ENCODE measurements at regions not wholly inside any gene's neighbourhood (a gene's known extent, or its start where the extent isn't known, plus 50 kb on each side); places are given as distances from the start of the nearest gene placed in this dataset.
A peak's percentile ranks its signal among the peaks of the same experiment; 100 is the strongest.

DNA sequence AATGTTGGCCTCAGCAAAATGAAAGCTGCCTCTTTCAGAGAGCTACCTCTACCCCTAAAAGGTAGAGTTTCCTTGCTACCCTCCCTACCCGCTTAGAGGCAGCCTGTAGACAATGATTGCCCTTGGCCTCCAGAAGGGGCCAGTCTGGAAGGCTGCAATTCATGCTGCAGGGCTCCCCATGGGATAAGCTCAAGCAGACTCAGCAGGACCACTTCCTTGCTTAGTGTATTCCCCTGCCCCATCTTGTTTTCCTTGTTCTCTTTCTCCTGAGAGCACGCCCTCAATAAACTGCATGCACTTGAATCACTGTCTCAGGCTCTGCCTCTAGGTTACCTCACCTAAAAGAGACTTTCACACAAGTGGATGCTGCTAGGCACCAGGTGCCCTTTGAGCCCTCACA lies 134.0 kb upstream of the CTNNB1 start:
- in situ Hi-C loops (cut with MboI; ENCODE audit: low sequenced_read_pairs in 4 of 4): no loop called here
- no peaks in the 10 kb centered on the region for H3K4me1 ChIP-seq
- H3K27me3 ChIP-seq: peaks cover 0 to 2% (median 0%) of the 10 kb centered on the region in 3 donors
- TF ChIP-seq, protein P1, sequence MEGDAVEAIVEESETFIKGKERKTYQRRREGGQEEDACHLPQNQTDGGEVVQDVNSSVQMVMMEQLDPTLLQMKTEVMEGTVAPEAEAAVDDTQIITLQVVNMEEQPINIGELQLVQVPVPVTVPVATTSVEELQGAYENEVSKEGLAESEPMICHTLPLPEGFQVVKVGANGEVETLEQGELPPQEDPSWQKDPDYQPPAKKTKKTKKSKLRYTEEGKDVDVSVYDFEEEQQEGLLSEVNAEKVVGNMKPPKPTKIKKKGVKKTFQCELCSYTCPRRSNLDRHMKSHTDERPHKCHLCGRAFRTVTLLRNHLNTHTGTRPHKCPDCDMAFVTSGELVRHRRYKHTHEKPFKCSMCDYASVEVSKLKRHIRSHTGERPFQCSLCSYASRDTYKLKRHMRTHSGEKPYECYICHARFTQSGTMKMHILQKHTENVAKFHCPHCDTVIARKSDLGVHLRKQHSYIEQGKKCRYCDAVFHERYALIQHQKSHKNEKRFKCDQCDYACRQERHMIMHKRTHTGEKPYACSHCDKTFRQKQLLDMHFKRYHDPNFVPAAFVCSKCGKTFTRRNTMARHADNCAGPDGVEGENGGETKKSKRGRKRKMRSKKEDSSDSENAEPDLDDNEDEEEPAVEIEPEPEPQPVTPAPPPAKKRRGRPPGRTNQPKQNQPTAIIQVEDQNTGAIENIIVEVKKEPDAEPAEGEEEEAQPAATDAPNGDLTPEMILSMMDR (IDR thresholded peaks at IDR 0.05 in 4 of 5, conservative IDR thresholded peaks at IDR 0.05 in 1 of 5): no peak
- no peak for TF ChIP-seq POLR2A (IDR thresholded peaks at IDR 0.05)
- H3K9me3 ChIP-seq: no peaks in the 10 kb centered on the region
- H3K4me3 ChIP-seq: no peak overlapping the region
- intact Hi-C loops (cut with DNase I; ENCODE audit: low total_unique reads): no loop called here
- H3K27ac ChIP-seq: no peak overlapping the region
- DNase-seq (no peak), ATAC-seq (no peak)
- no peaks in the 10 kb centered on the region for H3K36me3 ChIP-seq

DNA sequence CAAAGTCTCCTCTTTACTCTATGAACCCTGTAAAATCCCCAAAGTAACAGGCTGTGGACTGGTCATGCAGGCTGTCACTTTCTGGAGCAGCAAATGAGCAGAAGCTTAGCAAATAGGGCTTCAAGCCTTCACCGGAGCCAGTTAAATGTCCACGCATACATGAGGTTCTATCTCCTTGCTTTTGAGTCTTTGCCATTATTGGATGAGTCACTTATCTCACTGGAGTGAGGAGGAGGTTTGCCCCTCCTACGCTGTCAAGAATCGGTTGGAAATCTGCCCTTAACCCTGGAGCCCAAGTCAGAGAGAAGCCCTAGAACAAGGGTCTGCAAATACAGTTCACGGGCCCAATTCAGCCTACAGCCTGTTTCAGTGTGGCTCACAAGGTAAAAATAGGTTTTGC lies 126.1 kb upstream of the CTNNB1 start:
- ATAC-seq: no peak

DNA sequence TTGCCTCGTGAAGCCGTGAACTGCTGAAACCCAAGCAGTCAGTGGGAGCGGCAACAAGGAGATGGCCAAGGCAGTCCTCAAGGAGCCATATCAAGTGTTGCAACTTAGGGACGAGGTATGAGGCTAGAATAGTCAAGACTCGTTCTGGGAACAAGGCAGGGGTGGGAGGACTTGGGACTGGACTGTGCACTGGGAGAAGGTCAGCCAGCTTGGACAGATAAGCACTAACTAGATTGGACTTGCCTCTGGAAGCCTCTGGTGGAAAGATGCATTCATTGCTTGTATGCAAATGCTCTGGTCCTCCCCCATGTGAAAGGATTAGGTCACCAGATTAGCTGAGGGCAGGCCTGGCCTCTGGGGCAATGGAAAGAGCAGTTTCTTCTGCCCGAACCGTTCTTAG lies 123.3 kb upstream of the CTNNB1 start:
- TF ChIP-seq, protein P1 (IDR thresholded peaks at IDR 0.05 in 4 of 5, conservative IDR thresholded peaks at IDR 0.05 in 1 of 5): no peak
- no peak for TF ChIP-seq POLR2A (IDR thresholded peaks at IDR 0.05)
- H3K27ac ChIP-seq: no peak overlapping the region
- no peaks in the 10 kb centered on the region for H3K9me3 ChIP-seq
- no peak overlapping the region for H3K4me3 ChIP-seq
- intact Hi-C loops (cut with DNase I; ENCODE audit: low total_unique reads): no loop called here
- no peaks in the 10 kb centered on the region for H3K27me3 ChIP-seq
- no peaks in the 10 kb centered on the region for H3K4me1 ChIP-seq
- in situ Hi-C loops (cut with MboI; ENCODE audit: low sequenced_read_pairs in 4 of 4): no loop called here
- H3K36me3 ChIP-seq: no peaks in the 10 kb centered on the region
- ATAC-seq: peak; percentile 39 to 42
- peak in 1 of 2 donors; percentile 28 for DNase-seq

More for the DNA sequence above, 126.1 kb upstream of the CTNNB1 start:
- no peaks in the 10 kb centered on the region for H3K9me3 ChIP-seq
- no peak overlapping the region for H3K4me3 ChIP-seq
- peaks cover 0 to 2% (median 0%) of the 10 kb centered on the region in 3 donors for H3K27me3 ChIP-seq
- DNase-seq: no peak
- H3K27ac ChIP-seq: no peak overlapping the region
- TF ChIP-seq POLR2A (IDR thresholded peaks at IDR 0.05): no peak
- TF ChIP-seq, protein P1 (IDR thresholded peaks at IDR 0.05 in 4 of 5, conservative IDR thresholded peaks at IDR 0.05 in 1 of 5): no peak
- H3K4me1 ChIP-seq: no peaks in the 10 kb centered on the region
- in situ Hi-C loops (cut with MboI; ENCODE audit: low sequenced_read_pairs in 4 of 4): no loop called here
- H3K36me3 ChIP-seq: no peaks in the 10 kb centered on the region
- intact Hi-C loops (cut with DNase I; ENCODE audit: low total_unique reads): no loop called here

DNA sequence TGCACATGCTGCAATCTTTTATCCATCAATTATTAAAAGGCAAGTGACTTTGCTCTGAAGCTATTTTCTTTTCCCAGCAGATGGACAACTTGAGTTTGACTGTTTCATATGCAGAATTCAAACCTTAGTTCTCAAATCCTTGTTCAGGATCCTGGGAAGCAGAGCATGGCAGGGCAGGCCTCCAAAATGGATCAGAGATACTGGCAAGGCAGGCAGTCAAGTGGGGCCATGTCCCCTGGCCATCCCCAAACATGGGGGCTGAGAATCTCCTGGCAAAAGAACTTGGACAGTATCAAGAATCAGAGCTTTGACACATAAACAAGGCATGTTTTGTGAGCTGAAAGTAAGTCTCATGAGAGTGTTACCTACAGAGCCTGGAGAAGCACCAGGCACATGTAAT lies 122.9 kb upstream of the CTNNB1 start:
- Histone ChIP-seq H3K4me1 (no peaks in the 10 kb centered on the region), H3K36me3 (no peaks in the 10 kb centered on the region), H3K4me3 (no peak overlapping the region), H3K27me3 (no peaks in the 10 kb centered on the region), H3K9me3 (no peaks in the 10 kb centered on the region), H3K27ac (no peak overlapping the region)
- ATAC-seq (no peak), DNase-seq (no peak)
- in situ Hi-C loops (cut with MboI; ENCODE audit: low sequenced_read_pairs in 4 of 4): no loop called here
- intact Hi-C loops (cut with DNase I; ENCODE audit: low total_unique reads): no loop called here
- no peak for TF ChIP-seq POLR2A (IDR thresholded peaks at IDR 0.05)
- TF ChIP-seq, protein P1 (IDR thresholded peaks at IDR 0.05 in 4 of 5, conservative IDR thresholded peaks at IDR 0.05 in 1 of 5): no peak

DNA sequence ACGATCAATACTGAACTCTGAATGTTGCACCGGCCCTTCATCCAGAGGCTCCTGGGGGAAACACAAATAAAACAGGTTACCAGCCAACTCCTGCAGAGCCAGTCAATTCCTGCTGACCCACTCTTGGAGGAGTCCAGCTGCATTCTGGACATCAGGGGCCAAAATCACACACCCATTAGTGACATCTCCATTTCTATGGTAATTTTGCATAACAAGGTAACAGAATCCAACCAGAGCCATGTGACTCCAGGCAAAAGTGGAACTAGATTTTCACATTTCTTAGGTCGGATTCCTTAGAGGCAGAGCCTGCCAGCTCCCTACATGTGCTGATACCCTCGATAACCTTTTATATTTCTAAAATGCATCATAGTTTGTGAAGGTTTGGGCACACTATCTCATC lies 119.2 kb upstream of the CTNNB1 start:
- DNase-seq (no peak), ATAC-seq (no peak)
- H3K36me3 ChIP-seq: no peaks in the 10 kb centered on the region
- in situ Hi-C loops (cut with MboI; ENCODE audit: low sequenced_read_pairs in 4 of 4): no loop called here
- H3K27me3 ChIP-seq: no peaks in the 10 kb centered on the region
- TF ChIP-seq, protein P1 (IDR thresholded peaks at IDR 0.05 in 4 of 5, conservative IDR thresholded peaks at IDR 0.05 in 1 of 5): no peak
- TF ChIP-seq POLR2A (IDR thresholded peaks at IDR 0.05): no peak
- intact Hi-C loops (cut with DNase I; ENCODE audit: low total_unique reads): no loop called here
- no peaks in the 10 kb centered on the region for H3K9me3 ChIP-seq
- H3K4me1 ChIP-seq: no peaks in the 10 kb centered on the region
- no peak overlapping the region for H3K27ac ChIP-seq
- H3K4me3 ChIP-seq: no peak overlapping the region
